ENCODE measurements at regions not wholly inside any gene's neighbourhood (a gene's known extent, or its start where the extent isn't known, plus 50 kb on each side); places are given as distances from the start of the nearest gene placed in this dataset.

GRCh38 chr2:75320898-75321598 lies 121.7 kb upstream of the TACR1 start:
- TF ChIP-seq, protein P1, sequence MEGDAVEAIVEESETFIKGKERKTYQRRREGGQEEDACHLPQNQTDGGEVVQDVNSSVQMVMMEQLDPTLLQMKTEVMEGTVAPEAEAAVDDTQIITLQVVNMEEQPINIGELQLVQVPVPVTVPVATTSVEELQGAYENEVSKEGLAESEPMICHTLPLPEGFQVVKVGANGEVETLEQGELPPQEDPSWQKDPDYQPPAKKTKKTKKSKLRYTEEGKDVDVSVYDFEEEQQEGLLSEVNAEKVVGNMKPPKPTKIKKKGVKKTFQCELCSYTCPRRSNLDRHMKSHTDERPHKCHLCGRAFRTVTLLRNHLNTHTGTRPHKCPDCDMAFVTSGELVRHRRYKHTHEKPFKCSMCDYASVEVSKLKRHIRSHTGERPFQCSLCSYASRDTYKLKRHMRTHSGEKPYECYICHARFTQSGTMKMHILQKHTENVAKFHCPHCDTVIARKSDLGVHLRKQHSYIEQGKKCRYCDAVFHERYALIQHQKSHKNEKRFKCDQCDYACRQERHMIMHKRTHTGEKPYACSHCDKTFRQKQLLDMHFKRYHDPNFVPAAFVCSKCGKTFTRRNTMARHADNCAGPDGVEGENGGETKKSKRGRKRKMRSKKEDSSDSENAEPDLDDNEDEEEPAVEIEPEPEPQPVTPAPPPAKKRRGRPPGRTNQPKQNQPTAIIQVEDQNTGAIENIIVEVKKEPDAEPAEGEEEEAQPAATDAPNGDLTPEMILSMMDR (conservative IDR thresholded peaks at IDR 0.05; ENCODE audit: control insufficient read depth, insufficient read depth, low read depth, low read length), result no peak
- no peak overlapping the region for H3K4me3 ChIP-seq (ENCODE audit: control insufficient read depth, low read depth, low read length)
- no peak for DNase-seq (ENCODE audit: low read depth)

DNA sequence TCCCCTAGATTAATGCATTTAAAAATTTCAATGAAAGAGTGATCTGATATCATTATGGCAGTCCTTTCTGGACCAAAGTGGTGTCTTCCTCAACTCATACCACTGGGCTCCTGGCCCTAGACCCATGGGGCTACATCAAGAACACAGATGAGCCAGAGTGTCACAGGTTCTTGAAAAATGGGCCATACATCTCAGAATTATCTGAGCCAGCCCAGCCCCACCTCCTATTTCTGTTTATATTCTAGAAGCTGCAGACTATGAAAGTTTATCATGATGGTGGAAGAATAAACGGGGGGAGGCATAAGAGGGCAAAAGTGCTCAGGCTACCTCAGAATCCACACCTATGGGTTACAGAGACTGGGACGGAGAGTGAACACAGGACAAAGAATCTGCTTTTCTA lies 120.6 kb upstream of the TACR1 start:
- TF ChIP-seq, protein P1 (conservative IDR thresholded peaks at IDR 0.05; ENCODE audit: control insufficient read depth, insufficient read depth, low read depth, low read length), result no peak
- DNase-seq (ENCODE audit: low read depth), result no peak
- no peak overlapping the region for H3K4me3 ChIP-seq (ENCODE audit: control insufficient read depth, low read depth, low read length)

DNA sequence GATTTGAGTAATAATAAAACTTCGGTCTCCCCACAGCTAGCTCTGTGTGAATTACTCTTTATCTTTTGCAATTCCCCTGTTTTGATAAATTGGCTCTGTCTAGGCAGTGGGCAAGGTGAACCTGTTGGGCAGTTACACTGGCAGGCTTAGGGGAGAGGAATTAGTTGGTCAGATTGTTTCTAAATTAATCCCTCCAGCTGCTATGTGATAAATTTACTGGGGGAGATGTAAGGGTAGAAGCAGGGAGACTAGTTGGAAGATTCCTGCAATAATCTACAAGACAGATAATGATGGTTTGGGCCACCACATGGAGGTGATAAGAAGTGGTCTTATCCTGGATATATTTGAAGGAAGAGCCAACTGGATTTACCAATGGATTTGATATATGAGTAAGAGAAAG lies 118.5 kb upstream of the TACR1 start:
- TF ChIP-seq, protein P1 (conservative IDR thresholded peaks at IDR 0.05; ENCODE audit: control insufficient read depth, insufficient read depth, low read depth, low read length), result no peak
- H3K4me3 ChIP-seq (ENCODE audit: control insufficient read depth, low read depth, low read length), result no peak overlapping the region
- no peak for DNase-seq (ENCODE audit: low read depth)

DNA sequence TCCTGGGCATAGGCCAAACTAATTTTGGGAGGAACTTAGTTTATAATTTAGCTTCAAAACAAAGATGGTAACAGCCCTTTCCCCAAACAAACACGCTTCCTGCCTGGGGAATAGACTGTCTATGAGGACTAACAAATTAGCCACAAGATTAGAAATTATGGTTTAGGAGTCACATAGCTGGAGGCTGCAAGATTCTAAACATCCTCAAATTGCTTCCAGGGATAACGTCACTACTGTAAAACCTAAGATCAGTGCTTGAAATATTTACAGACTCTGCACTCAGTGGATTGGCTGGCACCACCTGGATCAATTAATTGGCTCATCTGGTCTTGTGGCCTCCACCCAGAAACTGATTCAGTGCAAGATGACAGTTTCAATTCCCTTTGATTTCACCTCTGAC lies 118.0 kb upstream of the TACR1 start:
- no peak overlapping the region for H3K4me3 ChIP-seq (ENCODE audit: control insufficient read depth, low read depth, low read length)
- TF ChIP-seq, protein P1 (conservative IDR thresholded peaks at IDR 0.05; ENCODE audit: control insufficient read depth, insufficient read depth, low read depth, low read length), result no peak
- no peak for DNase-seq (ENCODE audit: low read depth)

DNA sequence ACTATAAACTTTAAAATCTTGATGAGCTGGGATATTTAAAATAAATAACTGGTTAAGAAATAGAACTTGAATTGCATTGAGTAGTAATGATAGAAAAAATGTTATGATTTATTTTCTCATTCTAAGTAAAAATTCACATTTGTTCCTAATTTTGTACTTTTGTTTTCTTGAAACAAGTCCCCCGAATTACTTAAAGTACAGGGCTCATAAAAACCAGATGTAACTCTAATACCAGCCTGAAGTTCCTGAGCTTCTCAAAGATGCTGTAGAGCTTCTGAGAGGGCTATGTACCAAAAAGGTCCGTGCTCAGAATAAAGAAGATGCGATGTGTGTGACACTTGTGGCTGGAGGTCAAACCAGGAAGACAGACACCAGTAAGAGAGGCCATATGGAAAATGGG lies 116.1 kb upstream of the TACR1 start:
- no peak overlapping the region for H3K4me3 ChIP-seq (ENCODE audit: control insufficient read depth, low read depth, low read length)
- TF ChIP-seq, protein P1 (conservative IDR thresholded peaks at IDR 0.05; ENCODE audit: control insufficient read depth, insufficient read depth, low read depth, low read length), result no peak
- no peak for DNase-seq (ENCODE audit: low read depth)

GRCh38 chr2:75311993-75312392 lies 112.7 kb upstream of the TACR1 start:
- no peak for DNase-seq (ENCODE audit: low read depth)
- H3K4me3 ChIP-seq (ENCODE audit: control insufficient read depth, low read depth, low read length), result no peak overlapping the region
- TF ChIP-seq, protein P1 (conservative IDR thresholded peaks at IDR 0.05; ENCODE audit: control insufficient read depth, insufficient read depth, low read depth, low read length), result no peak

DNA sequence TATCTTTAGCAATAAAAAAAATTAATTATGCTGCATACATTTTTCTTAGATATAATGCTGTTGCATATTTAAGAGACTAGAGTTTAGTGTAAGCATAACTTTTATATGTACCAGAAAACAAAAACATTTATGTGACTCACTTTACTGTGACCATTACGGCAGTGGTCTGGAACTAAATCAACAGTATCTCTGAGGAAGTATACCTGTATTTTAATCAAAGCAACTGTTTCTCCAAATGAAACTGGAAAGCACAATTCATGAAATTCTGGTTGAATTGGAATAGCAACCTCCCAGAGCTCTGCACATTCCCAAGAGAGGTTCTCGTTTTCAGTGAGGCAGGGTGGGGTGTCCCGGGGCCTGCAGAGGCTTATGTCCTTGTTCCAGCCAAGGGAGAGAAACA lies 112.2 kb upstream of the TACR1 start:
- no peak overlapping the region for H3K4me3 ChIP-seq (ENCODE audit: control insufficient read depth, low read depth, low read length)
- DNase-seq (ENCODE audit: low read depth), result no peak
- TF ChIP-seq, protein P1 (conservative IDR thresholded peaks at IDR 0.05; ENCODE audit: control insufficient read depth, insufficient read depth, low read depth, low read length), result no peak
